ENCODE measurements at regions not wholly inside any gene's neighbourhood (a gene's known extent, or its start where the extent isn't known, plus 50 kb on each side); places are given as distances from the start of the nearest gene placed in this dataset.

GRCh38 chr1:114219172-114219868 lies 65.7 kb upstream of the SYT6 start:
- DNase-seq, result no peak

- DNase-seq, result no peak
These were observed 64.9 kb upstream of the SYT6 start for GRCh38 chr1:114218361-114219171.

- peak; percentile 45 for DNase-seq
These were observed 62.9 kb upstream of the SYT6 start for GRCh38 chr1:114216431-114217173.

GRCh38 chr1:114215436-114215835 lies 61.8 kb upstream of the SYT6 start:
- no peak for DNase-seq

- DNase-seq, result no peak
These were observed 60.3 kb upstream of the SYT6 start for GRCh38 chr1:114214016-114214415.

- DNase-seq, result no peak
These were observed 56.3 kb upstream of the SYT6 start for GRCh38 chr1:114209971-114210370.

GRCh38 chr1:114208714-114209113 lies 55.0 kb upstream of the SYT6 start:
- DNase-seq, result no peak

GRCh38 chr1:114208106-114208505 lies 54.4 kb upstream of the SYT6 start:
- no peak for DNase-seq

GRCh38 chr1:114207635-114208034 lies 54.0 kb upstream of the SYT6 start:
- DNase-seq, result no peak

- DNase-seq, result no peak
These were observed 52.7 kb upstream of the SYT6 start for GRCh38 chr1:114206392-114206791.

- DNase-seq, result no peak
These were observed 50.0 kb upstream of the SYT6 start for GRCh38 chr1:114203595-114204128.
